Caki2 (cell line): ENCODE measurements at regions not wholly inside any gene's neighbourhood (a gene's known extent, or its start where the extent isn't known, plus 50 kb on each side); places are given as distances from the start of the nearest gene placed in this dataset.
"Not testable (repeated sequence)": the region's sequence is repeated elsewhere in the genome, so short reads cannot be mapped to it uniquely, and the experiment has no call there.

ENCODE experiments used
- DNase-seq: peaks from one replicate; pipeline ENCODE4 v3.0.0-alpha.2; 2015; ENCODE audit warnings: low read depth
- in situ Hi-C: cut with HindIII; loops from 2 replicates; pipeline ENCODE4 v1.10.0; 2016; ENCODE audit warnings: low sequenced_read_pairs, low pct_unique_long_range_greater_than_20kb, mixed read lengths

DNA sequence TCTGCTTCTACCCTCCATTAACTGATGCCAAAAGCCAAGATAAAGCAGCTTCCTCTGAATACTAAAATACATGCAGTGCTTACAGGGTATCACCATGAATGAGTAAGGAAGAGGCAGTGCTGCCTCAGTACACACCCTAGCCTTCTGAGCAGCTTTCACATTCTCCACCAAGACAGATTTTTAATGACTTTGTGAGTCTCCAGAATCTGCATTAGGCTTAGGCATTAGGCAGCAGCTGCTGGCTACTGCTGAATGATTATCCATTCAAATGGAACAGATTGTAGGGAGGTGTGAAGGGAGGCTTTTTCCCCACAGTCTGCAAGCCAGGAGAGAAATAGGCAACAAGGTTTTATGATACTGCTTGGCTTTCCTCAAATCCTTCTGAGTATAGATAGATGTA is 1226.7 kb upstream of the LRRN3 start:
- no peak for DNase-seq
- in situ Hi-C loops: no loop called here

DNA sequence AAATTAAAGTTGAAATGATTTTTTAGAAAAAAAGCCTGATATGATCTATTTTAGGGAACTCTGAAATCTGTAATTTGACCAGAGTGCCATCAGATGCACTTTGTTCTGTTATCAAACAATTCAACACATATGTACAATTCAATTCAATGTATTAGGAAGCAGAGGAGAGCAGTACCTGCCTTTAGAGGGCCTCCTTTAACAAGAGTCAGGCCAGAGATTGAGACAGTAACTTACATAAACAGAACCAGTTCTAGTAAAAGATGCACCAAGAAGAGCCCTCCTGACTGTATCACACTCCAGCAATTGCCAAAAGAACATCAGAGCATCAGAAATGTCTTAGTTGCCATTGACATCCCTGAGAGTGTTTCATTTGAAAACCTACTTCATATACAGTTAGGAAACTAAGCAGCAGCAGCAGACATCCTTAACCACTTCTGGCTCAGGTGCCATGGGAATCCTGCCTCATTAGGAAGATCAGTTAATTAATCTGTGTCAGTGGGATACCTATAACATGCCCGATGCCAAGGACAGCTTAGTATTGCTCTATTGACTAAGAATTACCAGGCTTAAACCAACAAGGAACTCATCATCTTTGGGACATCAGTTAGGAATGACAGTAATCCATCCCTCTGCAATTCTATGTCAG is 1222.6 kb upstream of the LRRN3 start:
- no peak for DNase-seq
- in situ Hi-C loops: no loop called here

DNA sequence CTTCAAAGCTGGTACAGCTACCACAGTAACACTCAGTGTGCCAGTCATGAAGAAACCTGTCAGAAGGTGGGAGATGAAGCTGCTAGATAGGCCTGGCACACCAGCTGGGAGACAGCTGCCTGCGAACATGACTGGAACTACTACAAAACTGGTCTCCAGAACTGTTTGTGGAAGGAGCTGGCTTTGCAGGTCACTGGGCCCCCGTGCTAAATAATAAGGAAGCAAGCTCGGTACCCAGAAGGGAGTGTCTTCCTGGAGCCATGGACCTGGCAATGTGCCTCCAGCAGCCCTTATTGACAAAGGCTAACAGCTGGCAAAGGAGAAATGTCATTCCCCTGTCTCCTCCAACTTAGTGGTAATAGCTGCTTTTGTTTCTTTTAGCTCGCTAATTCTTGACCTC is 1217.6 kb upstream of the LRRN3 start:
- in situ Hi-C loops: no loop called here

DNA sequence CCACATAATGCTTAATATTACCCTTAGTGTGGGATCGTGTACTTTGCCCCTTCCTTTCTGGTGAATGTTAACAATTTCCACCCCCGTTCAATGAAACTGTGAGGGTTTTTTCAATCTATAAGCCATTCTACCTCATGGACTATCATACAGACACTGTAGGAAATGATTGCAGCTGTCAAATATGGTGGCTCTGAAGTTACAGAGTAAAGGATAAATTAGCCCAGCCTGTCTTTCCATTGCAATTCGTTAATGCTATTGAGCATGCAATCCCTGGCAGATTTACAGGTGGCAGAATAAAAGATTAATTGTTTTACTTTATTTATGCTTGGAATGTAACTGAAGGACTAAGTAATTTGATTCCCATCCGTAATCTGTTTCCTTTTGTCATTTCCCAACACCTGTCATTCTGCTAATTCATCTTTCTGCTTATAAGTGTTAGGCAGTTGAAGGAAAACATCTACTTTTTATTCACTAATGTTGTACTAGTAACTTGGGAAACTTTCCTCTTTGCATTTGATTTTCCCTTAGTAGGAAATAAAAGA is 1211.6 kb upstream of the LRRN3 start:
- no peak for DNase-seq
- in situ Hi-C loops: no loop called here

More for the DNA sequence above, 1217.6 kb upstream of the LRRN3 start:
- DNase-seq: no peak

DNA sequence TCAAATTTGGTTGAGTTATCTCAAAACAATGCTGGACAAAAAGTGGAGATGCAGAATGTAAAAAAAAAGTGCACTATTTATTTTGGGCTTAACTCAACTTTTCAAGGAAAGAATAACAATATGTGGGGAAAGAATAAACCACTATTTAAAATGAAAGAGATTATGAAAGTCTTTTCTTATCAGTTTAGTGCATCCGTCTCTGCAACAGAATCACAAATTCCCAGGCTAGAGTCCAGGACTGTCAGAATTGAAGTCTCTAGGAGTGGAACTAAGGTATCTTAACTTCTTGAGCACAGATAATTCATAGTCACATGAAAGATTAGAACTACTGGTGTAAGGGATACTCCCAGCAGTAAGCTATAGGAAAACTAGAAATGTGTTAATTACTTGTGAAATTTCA is 1200.3 kb upstream of the LRRN3 start:
- in situ Hi-C loops: no loop called here
- DNase-seq: no peak

DNA sequence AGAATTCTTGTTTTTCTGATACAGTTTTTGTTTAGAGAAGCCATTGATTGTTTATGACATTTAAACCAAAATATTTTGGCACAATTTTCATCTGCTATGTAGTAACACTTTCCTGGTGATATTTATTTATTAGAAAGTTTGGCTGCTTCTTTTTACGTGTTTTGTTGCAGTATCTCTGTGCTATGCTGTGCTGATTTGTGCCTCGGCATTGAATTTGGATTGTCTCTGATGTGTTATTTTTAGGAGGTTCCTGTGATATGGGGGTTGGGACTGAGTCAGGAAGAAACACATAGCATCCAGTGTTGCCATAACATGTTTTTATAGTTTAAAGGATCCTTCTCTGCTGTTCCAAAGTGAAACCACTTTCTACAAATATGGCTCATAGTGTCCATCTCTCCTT is 1197.7 kb upstream of the LRRN3 start:
- DNase-seq: no peak
- in situ Hi-C loops: no loop called here

DNA sequence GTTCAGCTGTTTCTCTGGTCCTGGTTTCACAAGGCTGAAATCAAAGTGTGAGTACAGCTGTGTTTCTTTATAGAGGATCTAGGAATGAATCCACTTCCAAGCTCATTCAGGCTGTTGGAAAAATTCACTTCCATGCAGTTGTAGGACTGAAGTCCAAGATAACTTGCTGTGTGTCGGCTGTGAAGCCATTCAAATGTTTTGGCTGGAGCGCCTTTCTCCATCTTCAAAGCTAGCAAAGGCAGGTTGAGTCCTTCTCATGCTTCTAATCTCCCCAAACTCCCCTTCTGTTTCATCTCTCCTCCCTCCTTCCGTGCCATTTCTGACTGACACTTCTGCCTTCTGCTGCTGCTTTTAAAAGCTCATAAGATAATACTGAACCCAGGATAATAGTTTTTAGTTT is 1195.4 kb upstream of the LRRN3 start:
- DNase-seq: no peak
- in situ Hi-C loops: no loop called here

DNA sequence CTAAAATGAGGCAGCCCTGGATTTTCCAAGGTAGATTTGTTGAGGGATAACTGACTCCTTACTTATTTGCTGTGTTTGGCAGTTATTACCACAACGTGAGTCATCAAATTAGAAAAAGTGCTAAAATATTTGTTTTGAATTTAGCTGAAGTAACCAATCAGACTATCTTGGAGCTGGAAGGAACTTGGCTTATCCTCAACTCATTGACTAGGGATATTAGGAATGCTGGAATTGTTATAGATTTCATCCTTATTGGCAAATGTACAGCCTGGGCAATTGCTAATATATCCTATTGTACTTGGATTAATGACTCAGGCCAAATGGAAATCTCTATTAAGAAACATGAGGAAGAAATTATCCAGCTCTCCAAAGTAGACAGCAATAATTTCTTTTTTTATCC is 1189.0 kb upstream of the LRRN3 start:
- DNase-seq: no peak
- in situ Hi-C loops: no loop called here

DNA sequence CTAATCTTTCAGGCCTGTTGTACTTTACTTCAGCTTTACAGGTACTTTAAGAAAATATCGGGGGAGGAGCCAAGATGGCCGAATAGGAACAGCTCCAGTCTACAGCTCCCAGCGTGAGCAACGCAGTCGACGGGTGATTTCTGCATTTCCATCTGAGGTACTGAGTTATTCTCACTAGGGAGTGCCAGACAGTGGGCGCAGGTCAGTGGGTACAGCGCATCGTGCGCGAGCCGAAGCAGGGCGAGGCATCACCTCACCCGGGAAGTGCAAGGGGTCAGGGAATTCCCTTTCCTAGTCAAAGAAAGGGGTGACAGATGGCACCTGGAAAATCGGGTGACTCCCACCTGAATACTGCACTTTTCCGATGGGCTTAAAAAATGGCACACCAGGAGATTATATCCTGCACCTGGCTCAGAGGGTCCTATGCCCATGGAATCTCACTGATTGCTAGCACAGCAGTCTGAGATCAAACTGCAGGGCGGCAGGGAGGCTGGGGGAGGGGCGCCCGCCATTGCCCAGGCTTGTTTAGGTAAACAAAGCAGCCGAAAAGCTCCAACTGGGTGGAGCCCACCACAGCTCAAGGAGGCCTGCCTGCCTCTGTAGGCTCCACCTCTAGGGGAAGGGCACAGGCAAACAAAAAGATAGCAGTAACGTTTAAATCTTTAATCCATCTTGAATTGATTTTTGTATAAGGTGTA is 1185.4 kb upstream of the LRRN3 start:
- DNase-seq, in situ Hi-C loops: not testable (repeated sequence)

DNA sequence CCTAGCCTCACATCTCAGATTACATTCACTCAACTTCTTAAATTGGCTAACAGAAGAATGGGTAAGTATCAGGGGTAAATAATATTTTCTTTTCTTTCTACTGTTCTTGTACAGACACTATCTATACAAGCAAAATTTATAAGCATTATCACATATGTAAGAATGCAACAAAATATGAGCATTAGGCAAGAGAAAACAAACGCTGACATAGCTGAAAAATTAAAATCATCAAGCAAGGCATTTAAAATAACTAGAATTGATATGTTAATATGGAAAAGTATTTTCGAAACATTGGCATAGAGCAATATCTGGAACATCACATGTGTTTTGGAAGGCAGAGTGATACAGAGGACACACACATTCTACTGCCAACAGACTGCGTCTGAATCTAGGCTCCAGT is 1175.3 kb upstream of the LRRN3 start:
- in situ Hi-C loops: no loop called here
- DNase-seq: no peak

DNA sequence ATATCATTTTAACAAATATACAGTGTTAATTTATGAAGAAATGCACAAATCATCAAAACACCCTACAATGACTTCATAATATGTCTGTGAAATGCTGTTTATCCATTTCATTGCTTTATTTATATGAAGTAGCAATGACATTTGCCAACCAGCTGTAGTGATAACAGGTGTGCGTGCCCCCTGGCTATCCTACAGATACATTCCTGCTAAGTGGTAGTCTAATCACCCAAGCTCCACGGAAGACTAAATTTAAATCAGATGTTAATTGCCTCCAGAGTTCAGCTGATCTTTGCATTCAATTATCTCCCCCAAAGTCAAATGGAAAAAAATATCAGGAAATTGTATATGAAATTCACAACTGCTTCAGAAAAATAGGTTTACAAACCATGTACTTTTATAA is 1164.2 kb upstream of the LRRN3 start:
- no peak for DNase-seq
- in situ Hi-C loops: no loop called here

DNA sequence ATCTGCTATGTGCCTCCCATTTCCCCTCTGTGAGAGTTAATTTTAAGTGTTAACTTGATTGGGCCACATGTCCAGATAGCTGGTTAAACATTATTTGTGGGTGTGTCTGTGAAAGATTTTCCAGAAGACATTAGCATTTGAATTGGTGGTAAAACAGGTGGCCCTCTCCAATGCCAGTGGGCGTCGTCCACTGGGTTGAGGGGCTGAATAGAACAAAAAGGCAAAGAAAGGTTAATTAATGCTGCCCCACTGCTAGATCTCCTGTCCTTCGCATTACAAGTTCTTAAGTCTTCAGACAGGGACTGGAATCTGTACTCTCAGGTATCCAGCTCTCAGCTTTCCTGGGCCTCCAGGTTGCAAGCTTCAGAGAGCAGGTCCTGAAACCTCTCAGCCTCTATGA is 1160.9 kb upstream of the LRRN3 start:
- in situ Hi-C loops: no loop called here
- DNase-seq: no peak

DNA sequence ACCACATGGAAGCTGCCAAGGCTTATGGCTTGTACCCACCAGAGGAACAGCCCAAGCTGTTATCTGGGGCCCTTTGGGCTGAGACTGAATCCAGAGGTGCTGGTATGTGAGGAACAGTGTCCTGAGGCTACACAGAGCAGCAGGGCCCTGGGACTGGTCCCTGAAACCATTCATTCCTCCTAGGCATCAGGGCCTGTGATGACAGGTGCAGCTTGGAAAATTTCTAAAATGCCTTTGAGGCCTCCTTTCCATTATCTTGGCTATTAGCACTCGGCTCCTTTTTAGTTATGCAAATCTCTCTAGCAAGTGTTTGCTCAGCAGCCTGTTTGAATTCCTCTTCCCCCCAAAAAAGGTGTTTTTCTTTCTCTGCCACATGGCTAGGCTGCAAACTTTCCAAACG is 1151.7 kb upstream of the LRRN3 start:
- no peak for DNase-seq
- in situ Hi-C loops: no loop called here

DNA sequence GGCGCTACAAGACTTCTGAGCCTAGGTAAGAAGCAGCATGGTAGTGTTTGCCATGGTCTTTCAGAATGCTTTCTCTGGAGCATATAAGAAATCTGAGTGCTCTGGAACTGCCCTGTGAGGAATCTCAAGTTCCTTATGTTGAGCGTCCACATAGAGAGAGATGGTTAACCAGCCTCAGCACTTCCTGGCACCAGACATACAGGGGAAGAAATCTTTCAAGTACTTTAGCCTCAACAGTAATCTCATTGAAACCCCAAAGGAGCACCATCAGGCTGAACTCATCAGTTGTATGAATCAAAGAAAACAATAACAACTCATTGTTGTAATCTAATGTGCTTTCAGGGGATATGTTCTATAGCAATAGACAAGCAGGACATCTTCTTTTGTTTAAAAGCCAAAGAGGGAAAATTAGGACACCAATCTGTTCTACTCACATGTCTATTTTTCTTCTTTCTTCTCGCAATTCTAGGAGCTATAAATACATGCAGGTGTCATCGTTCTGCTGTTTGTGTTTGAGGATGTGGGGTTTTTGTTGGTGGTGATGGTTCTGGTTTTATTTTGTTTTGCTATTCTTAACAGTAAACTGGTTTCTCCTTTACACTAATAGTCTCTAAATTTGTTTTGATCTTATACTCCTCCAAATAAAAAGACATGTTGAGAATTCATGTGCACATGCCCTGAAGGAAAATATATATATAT is 1145.0 kb upstream of the LRRN3 start:
- in situ Hi-C loops: no loop called here

DNA sequence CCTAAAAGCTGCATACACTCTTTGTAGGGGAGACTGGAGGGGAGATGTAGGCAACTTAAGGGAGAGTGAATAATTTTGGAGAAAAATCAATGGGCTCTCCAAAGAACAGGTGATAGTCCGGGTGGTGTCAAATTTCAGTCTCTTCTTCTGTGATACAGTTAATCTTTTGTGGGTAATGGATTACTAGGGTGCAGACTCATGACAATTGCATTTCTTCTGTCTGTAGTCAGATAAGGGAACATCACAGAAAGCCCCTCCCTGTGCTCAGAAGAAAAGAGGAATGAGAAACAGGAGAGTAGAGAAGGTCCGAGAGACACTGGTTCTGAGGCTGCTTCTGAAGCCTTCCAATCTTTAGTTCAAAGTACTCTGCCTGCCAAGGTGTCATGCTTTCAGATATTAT is 1140.7 kb upstream of the LRRN3 start:
- in situ Hi-C loops: no loop called here
- peak; percentile 35 for DNase-seq

More for the DNA sequence above, 1145.0 kb upstream of the LRRN3 start:
- DNase-seq: no peak

DNA sequence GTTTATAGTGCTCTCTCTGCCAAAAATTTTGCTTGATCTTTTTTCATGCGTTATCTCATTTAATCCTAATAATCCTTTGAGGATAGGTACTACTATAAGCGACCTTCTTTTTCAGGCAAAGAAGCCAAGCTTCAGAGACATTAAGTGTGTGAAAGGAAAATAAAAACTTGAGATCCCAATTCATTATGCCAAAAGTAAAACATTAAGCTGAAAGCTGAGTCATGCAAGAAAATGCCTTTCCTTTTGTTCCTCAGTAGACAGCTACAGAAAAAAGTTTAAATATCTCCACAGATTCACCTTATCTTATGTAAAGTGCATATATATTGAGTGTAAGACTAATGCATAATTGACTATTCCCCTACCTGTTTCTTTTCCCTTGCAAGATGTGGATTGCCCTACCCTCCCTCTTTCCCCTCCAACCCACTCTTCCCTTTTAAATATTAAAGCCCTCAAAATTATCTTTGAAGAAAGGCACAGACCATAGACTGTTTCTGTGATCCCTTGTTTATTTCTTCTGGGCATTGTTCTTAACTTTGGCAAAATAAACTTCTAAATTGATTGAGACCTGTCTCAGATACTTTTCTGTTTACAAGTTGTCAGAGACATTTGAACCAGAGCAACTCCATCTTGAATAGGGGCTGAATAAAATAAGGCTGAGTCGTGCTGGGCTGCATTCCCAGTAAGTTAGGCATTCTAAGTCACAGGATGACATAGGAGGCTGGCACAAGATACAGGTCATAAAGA is 1139.9 kb upstream of the LRRN3 start:
- in situ Hi-C loops: no loop called here
- DNase-seq: peak; percentile 42

DNA sequence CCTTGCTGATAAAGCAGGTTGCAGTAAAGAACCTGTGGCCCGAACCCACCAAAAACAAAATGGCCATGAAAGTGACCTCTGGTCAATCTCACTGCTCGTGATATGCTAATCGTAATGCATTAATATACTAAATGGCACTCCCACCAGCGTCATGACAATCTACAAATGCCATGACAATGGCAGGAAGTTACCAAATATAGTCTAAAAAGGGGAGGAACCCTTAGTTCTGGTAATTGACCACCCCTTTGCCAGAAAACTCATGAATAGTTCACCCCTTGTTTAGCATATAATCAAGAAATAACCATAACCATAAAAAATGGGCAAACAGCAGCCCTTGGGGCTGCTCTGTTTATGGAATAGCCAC is 1139.4 kb upstream of the LRRN3 start:
- DNase-seq: no peak
- in situ Hi-C loops: no loop called here

DNA sequence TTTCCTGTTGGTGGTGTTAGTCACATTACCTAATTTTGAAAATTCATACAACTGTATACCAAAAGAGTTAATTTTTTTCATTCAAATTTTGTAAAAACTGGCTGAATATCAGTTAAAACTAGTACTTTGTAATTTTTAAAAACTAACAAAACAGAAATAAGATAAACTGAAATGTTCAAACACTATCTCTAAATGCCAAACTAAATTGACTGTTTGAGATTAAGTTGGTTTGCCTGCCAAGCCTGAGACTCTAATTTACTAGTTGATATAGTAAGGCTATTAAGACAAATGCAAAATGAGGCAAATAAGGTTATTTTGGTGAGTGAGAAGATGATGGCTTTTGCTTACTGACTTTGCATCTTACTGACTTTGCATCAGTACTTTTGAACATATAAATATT is 1134.9 kb upstream of the LRRN3 start:
- no peak for DNase-seq
- in situ Hi-C loops: no loop called here

DNA sequence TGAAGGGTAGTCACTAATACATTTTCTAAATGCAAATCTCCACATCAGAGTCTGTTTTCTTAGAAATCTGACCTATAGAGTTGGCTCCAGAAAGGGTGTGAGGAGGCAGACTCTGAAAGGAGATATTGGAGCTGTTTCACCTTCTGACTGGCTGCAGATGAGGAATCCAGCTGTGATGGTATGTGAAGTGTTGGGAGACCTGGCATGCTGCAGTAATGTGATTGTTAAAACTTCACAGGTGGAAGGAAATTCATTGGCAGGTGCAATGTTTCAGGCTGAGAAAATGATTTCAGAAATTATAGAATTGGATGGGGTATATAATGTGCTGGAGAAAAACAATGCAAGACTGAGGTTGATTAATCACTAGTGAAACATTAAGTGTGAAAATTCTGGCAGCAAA is 1134.0 kb upstream of the LRRN3 start:
- in situ Hi-C loops: no loop called here
- DNase-seq: no peak
